ENCODE measurements at regions not wholly inside any gene's neighbourhood (a gene's known extent, or its start where the extent isn't known, plus 50 kb on each side); places are given as distances from the start of the nearest gene placed in this dataset.

DNA sequence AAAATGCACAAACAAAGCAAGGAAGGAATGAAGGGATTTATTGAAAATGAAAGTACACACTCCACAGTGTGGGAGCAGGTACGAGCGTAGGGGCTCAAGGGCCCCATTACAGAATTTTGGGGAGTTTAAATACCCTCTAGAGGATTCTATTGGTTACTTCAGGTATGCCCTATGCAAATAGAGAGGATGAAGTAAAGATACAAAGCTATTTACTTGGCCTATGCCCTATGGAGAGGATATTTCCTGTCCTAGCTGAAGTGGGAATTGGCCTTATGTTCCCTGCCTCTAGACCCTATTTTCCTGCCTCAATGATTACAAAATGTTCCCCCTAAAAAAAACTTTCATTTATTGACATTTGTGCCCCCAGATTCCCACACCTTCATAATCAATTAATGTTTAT lies 59.7 kb upstream of the ASIP start:
- no peak for DNase-seq (ENCODE audit: low spot score in 2 of 2)
- Histone ChIP-seq H3K9me3 (no peaks in the 10 kb centered on the region), H3K27me3 (no peaks in the 10 kb centered on the region), H3K4me3 (no peak overlapping the region), H3K27ac (no peak overlapping the region), H3K36me3 (no peaks in the 10 kb centered on the region), H3K4me1 (peaks cover 0 to 10% (median 0%) of the 10 kb centered on the region in 4 donors)
- WGBS, 2 donors, result 74 to 83% methylated on average over 2 of the region's 2 CpGs
- TF ChIP-seq EP300 (IDR thresholded peaks at IDR 0.05) (no peak), POLR2A (IDR thresholded peaks at IDR 0.05) (no peak), CTCF (IDR thresholded peaks at IDR 0.05) (no peak)

DNA sequence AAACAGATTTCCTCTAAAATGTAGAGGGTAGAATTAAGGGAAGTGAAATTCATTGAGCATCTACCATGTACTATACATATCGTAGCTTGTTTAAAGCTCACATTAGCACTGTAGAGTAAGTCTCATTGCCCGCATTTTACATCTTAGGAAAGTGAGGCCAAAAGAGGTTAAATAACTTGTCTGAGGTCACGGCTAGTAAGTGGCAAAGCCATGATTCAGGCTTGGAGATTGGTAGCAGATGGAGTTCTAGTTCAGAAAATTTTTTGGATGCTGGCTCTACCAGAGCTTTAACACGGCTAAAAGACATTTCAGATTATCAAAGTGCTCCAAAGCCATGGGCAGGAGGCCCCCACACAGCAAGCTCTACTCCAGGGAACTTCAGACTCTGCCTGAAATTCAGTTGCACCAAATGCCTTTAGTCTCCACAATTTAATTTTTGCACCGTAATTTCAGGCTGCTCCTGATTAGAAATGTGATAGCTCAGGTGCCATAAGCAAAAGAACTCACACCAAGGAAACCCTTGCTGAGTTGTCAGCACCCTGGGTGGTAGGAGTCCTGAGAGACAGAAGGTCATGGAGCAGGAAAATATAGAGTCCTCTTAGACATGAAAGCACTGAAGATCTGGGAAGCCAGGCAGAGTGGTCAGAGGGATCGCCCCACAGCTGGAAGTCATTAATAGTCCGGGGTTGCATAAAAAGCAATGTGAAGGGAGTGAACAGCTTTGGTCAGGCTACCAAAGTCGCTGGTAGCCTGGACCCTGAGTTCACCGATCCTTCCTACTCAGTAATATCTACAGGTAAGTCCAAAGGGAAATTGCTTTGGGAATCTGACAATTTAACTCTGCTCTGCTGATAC lies 55.2 kb upstream of the ASIP start:
- Histone ChIP-seq H3K4me1 (peaks cover 0 to 19% (median 0%) of the 10 kb centered on the region in 4 donors), H3K4me3 (peak overlapping the region in 1 of 4 donors; percentile 13), H3K36me3 (no peaks in the 10 kb centered on the region), H3K27ac (peak overlapping the region in 2 of 4 donors; percentile 27 to 69), H3K27me3 (no peaks in the 10 kb centered on the region), H3K9me3 (no peaks in the 10 kb centered on the region)
- WGBS, 2 donors, result 57 to 58% methylated on average over 9 of the region's 9 CpGs
- TF ChIP-seq CTCF (IDR thresholded peaks at IDR 0.05) (no peak), POLR2A (IDR thresholded peaks at IDR 0.05) (no peak), EP300 (IDR thresholded peaks at IDR 0.05) (no peak)
- DNase-seq (ENCODE audit: low spot score in 2 of 2), result peak; percentile 21 to 40

GRCh38 chr20:34189572-34190163 lies 51.6 kb upstream of the ASIP start:
- H3K4me3 ChIP-seq, result no peak overlapping the region
- TF ChIP-seq POLR2A (IDR thresholded peaks at IDR 0.05), result no peak
- TF ChIP-seq CTCF (IDR thresholded peaks at IDR 0.05), result no peak
- TF ChIP-seq EP300 (IDR thresholded peaks at IDR 0.05), result no peak
- H3K4me1 ChIP-seq, result peaks cover 0 to 19% (median 0%) of the 10 kb centered on the region in 4 donors
- H3K36me3 ChIP-seq, result no peaks in the 10 kb centered on the region
- no peak overlapping the region for H3K27ac ChIP-seq
- no peak for DNase-seq (ENCODE audit: low spot score in 2 of 2)
- WGBS, 2 donors, result 82 to 85% methylated on average over 8 of the region's 8 CpGs
- H3K9me3 ChIP-seq, result no peaks in the 10 kb centered on the region
- no peaks in the 10 kb centered on the region for H3K27me3 ChIP-seq

DNA sequence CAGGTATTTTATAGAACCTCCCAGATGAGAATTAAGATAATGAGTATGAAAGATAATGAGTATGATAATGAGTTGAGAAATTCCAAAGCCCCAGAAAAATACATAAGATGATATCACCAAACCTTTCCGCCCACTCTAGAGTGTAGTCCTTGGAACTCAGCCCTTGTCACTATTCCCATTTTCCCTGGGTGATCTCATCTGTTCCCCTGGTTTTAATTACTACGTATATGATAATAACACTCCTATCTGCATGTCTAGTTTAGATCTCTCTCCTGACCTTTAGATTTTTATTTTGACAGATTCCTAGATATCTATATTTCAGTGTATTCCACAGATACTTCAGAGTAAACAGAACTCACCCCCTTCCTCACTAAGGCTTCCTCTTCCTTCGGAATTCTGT lies 51.0 kb upstream of the ASIP start:
- Histone ChIP-seq H3K27me3 (no peaks in the 10 kb centered on the region), H3K9me3 (no peaks in the 10 kb centered on the region), H3K27ac (no peak overlapping the region), H3K36me3 (no peaks in the 10 kb centered on the region), H3K4me1 (peaks cover 0 to 19% (median 0%) of the 10 kb centered on the region in 4 donors), H3K4me3 (no peak overlapping the region)
- WGBS, 2 donors, result 30 to 40% methylated on average over 3 of the region's 3 CpGs
- no peak for DNase-seq (ENCODE audit: low spot score in 2 of 2)
- TF ChIP-seq EP300 (IDR thresholded peaks at IDR 0.05) (no peak), CTCF (IDR thresholded peaks at IDR 0.05) (no peak), POLR2A (IDR thresholded peaks at IDR 0.05) (no peak)

GRCh38 chr20:34190679-34191090 lies 50.5 kb upstream of the ASIP start:
- H3K9me3 ChIP-seq, result no peaks in the 10 kb centered on the region
- peak; percentile 38 to 80 (median 62) for TF ChIP-seq CTCF (IDR thresholded peaks at IDR 0.05)
- peak in 1 of 2 donors; percentile 31 for TF ChIP-seq EP300 (IDR thresholded peaks at IDR 0.05)
- no peak for TF ChIP-seq POLR2A (IDR thresholded peaks at IDR 0.05)
- peak; percentile 52 to 62 for DNase-seq (ENCODE audit: low spot score in 2 of 2)
- H3K4me1 ChIP-seq, result peaks cover 0 to 17% (median 0%) of the 10 kb centered on the region in 4 donors
- no peak overlapping the region for H3K4me3 ChIP-seq
- no peaks in the 10 kb centered on the region for H3K27me3 ChIP-seq
- no peak overlapping the region for H3K27ac ChIP-seq
- 2 to 10% methylated on average over 3 of the region's 3 CpGs for WGBS, 2 donors
- no peaks in the 10 kb centered on the region for H3K36me3 ChIP-seq
